ENCODE measurements at regions not wholly inside any gene's neighbourhood (a gene's known extent, or its start where the extent isn't known, plus 50 kb on each side); places are given as distances from the start of the nearest gene placed in this dataset.

DNA sequence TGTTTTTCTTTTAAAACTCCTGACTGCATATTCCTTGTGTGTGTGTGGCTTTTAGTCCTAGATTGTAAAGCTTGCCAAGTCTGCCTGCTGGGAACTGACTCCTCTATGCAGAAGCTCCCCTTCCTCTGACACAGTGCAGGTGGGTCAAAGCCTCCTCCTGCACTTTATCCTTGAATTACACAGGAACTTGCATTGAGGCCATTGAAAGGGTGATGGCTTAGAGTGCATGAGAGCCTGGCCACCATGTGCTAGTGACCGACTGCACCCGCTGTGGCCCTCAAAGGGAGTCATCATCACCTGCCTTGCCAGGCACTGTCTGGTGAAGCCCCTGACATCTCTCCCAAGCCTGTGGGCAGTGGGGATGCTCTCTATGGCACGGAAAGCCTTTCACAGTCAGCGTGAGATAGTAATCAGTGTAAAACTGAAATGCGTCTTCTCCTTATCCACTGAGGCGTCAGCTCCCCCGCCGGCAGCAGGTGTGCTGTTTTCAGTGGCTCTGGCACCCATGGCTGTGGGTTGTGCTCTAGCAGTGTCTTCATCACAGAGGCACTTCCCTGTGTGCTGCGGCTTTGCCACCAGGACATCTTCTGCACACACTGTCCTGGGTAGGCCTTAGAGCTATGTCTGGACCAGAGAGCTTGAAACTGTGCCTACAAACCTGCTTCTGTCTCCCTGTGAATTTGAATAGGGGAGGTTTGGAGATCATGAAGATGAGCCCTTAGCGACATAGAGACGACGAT is 87.9 kb downstream of the THBS2 start:
- DNase-seq (ENCODE audit: low spot score), result no peak
- no peak overlapping the region for H3K27ac ChIP-seq
- H3K4me3 ChIP-seq, result no peak overlapping the region
- no peaks in the 10 kb centered on the region for H3K9me3 ChIP-seq
- intact Hi-C loops (cut with DNase I), result no loop called here
- no peaks in the 10 kb centered on the region for H3K4me1 ChIP-seq (replicated peaks)
- TF ChIP-seq, protein P1, sequence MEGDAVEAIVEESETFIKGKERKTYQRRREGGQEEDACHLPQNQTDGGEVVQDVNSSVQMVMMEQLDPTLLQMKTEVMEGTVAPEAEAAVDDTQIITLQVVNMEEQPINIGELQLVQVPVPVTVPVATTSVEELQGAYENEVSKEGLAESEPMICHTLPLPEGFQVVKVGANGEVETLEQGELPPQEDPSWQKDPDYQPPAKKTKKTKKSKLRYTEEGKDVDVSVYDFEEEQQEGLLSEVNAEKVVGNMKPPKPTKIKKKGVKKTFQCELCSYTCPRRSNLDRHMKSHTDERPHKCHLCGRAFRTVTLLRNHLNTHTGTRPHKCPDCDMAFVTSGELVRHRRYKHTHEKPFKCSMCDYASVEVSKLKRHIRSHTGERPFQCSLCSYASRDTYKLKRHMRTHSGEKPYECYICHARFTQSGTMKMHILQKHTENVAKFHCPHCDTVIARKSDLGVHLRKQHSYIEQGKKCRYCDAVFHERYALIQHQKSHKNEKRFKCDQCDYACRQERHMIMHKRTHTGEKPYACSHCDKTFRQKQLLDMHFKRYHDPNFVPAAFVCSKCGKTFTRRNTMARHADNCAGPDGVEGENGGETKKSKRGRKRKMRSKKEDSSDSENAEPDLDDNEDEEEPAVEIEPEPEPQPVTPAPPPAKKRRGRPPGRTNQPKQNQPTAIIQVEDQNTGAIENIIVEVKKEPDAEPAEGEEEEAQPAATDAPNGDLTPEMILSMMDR (IDR thresholded peaks at IDR 0.05), result no peak
- no peak for TF ChIP-seq POLR2A (IDR thresholded peaks at IDR 0.05)
- no peak for TF ChIP-seq POLR2AphosphoS5 (IDR thresholded peaks at IDR 0.05)
- 71% methylated on average over 12 of the region's 12 CpGs for WGBS
- no peaks in the 10 kb centered on the region for H3K36me3 ChIP-seq
- no peaks in the 10 kb centered on the region for H3K27me3 ChIP-seq (replicated peaks; ENCODE audit: insufficient read depth)

DNA sequence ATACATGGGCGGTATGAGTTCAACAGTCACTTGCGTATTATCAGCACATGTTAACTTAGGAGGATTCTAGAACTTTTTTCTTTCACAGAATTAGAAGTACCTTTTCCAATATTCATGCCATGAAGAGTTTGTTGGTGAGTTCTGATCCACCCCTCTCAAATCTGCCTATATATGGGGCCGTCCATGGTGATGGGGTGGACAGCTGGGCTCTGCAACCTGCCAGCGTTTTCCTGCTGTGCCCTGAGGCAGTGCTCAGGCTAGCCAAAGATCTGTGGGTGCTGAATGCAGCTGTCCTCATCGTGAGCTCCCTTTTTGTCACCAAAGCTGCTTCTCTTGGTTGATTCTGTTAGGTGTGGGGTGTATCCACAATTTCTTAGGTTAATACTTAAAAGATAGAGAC is 88.7 kb downstream of the THBS2 start:
- intact Hi-C loops (cut with DNase I), result no loop called here
- TF ChIP-seq, protein P1 (IDR thresholded peaks at IDR 0.05), result no peak
- TF ChIP-seq POLR2A (IDR thresholded peaks at IDR 0.05) (no peak), POLR2AphosphoS5 (IDR thresholded peaks at IDR 0.05) (no peak)
- DNase-seq (ENCODE audit: low spot score), result no peak
- 64% methylated on average over 5 of the region's 5 CpGs for WGBS
- H3K4me3 ChIP-seq, result no peak overlapping the region
- H3K4me1 ChIP-seq (replicated peaks), result no peaks in the 10 kb centered on the region
- H3K27me3 ChIP-seq (replicated peaks; ENCODE audit: insufficient read depth), result no peaks in the 10 kb centered on the region
- no peak overlapping the region for H3K27ac ChIP-seq
- H3K36me3 ChIP-seq, result no peaks in the 10 kb centered on the region
- H3K9me3 ChIP-seq, result no peaks in the 10 kb centered on the region

DNA sequence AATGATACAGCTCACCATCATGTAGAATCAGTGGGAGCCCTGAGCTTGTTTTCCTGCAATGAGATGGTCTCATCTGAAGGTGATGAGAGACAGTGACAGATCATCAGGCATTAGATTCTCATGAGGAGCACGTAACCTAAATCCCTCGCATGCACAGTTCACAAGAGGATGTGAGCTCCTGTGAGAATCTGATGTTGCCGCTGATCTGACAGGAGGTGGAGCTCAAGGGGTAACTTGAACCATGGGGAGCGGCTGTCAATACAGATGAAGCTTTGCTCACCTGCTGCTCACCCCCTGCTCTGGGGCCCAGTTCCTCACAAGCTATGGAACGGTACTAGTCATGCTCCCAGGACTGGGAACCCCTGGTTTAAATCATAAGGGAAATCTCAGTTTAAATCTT is 89.2 kb downstream of the THBS2 start:
- Histone ChIP-seq H3K27me3 (replicated peaks; ENCODE audit: insufficient read depth) (no peaks in the 10 kb centered on the region), H3K27ac (no peak overlapping the region), H3K9me3 (no peaks in the 10 kb centered on the region), H3K36me3 (no peaks in the 10 kb centered on the region), H3K4me3 (no peak overlapping the region), H3K4me1 (replicated peaks) (no peaks in the 10 kb centered on the region)
- WGBS, result 95% methylated on average over 5 of the region's 5 CpGs
- intact Hi-C loops (cut with DNase I), result no loop called here
- no peak for DNase-seq (ENCODE audit: low spot score)
- TF ChIP-seq, protein P1 (IDR thresholded peaks at IDR 0.05), result no peak
- TF ChIP-seq POLR2AphosphoS5 (IDR thresholded peaks at IDR 0.05), result no peak
- TF ChIP-seq POLR2A (IDR thresholded peaks at IDR 0.05), result no peak

DNA sequence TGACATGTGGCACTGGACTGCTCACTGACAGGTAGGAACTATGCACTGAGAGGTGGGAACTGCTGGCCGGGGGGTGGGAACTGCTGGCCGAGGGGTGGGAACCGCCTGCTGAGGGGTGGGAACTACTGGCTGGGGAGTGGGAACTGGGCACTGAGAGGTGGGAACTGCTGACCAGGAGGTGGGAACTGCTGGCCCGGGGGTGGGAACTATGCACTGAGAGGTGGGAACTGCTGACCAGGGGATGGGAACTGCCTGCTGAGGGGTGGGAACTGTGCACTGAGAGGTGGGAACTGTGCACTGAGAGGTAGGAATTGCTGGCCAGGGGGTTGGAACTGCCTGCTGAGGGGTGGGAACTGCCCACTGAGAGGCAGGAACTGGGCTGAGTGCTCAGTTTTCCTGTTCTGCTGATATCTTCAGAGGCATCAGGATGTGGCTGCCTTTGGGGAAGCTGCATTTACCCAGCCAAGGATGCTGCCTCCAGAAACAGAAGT is 90.2 kb downstream of the THBS2 start:
- WGBS, result 85% methylated on average over 4 of the region's 4 CpGs
- Histone ChIP-seq H3K27ac (no peak overlapping the region), H3K36me3 (no peaks in the 10 kb centered on the region), H3K4me3 (no peak overlapping the region), H3K4me1 (replicated peaks) (no peaks in the 10 kb centered on the region), H3K27me3 (replicated peaks; ENCODE audit: insufficient read depth) (no peaks in the 10 kb centered on the region), H3K9me3 (no peaks in the 10 kb centered on the region)
- DNase-seq (ENCODE audit: low spot score), result no peak
- no peak for TF ChIP-seq POLR2AphosphoS5 (IDR thresholded peaks at IDR 0.05)
- TF ChIP-seq, protein P1 (IDR thresholded peaks at IDR 0.05), result no peak
- no peak for TF ChIP-seq POLR2A (IDR thresholded peaks at IDR 0.05)
- intact Hi-C loops (cut with DNase I), result no loop called here
